ENCODE measurements at regions not wholly inside any gene's neighbourhood (a gene's known extent, or its start where the extent isn't known, plus 50 kb on each side); places are given as distances from the start of the nearest gene placed in this dataset.

- no peaks in the 10 kb centered on the region for H3K9me3 ChIP-seq
- DNase-seq (no peak), ATAC-seq (peak in 1 of 2 donors; percentile 20)
- TF ChIP-seq CTCF (IDR thresholded peaks at IDR 0.05): no peak
- peak overlapping the region; percentile 80 for H3K4me3 ChIP-seq
- H3K36me3 ChIP-seq: no peaks in the 10 kb centered on the region
- peak overlapping the region; percentile 85 for H3K27ac ChIP-seq
- intact Hi-C loops (cut with DNase I): no loop called here
- peaks cover 6% of the 10 kb centered on the region for H3K27me3 ChIP-seq (ENCODE audit: low read depth)
- H3K4me1 ChIP-seq: peaks cover 18% of the 10 kb centered on the region
Measured at GRCh38 chr12:24560831-24561271, 388.1 kb downstream of the BCAT1 start.

GRCh38 chr12:24560192-24560775, 388.6 kb downstream of the BCAT1 start:
- peak overlapping the region; percentile 80 for H3K4me3 ChIP-seq

GRCh38 chr12:24557738-24558137, 391.2 kb downstream of the BCAT1 start:
- no peak overlapping the region for H3K27ac ChIP-seq
- no peak for TF ChIP-seq CTCF (IDR thresholded peaks at IDR 0.05)
- intact Hi-C loops (cut with DNase I): no loop called here
- no peaks in the 10 kb centered on the region for H3K36me3 ChIP-seq
- DNase-seq (no peak), ATAC-seq (no peak)
- peaks cover 6% of the 10 kb centered on the region for H3K27me3 ChIP-seq (ENCODE audit: low read depth)
- no peak overlapping the region for H3K4me3 ChIP-seq
- peaks cover 12% of the 10 kb centered on the region for H3K4me1 ChIP-seq
- H3K9me3 ChIP-seq: no peaks in the 10 kb centered on the region

More at GRCh38 chr12:24560192-24560775, 388.6 kb downstream of the BCAT1 start:
- Histone ChIP-seq H3K27ac (peak overlapping the region; percentile 85), H3K36me3 (no peaks in the 10 kb centered on the region), H3K9me3 (no peaks in the 10 kb centered on the region), H3K27me3 (ENCODE audit: low read depth) (peaks cover 6% of the 10 kb centered on the region), H3K4me1 (peaks cover 18% of the 10 kb centered on the region)
- TF ChIP-seq CTCF (IDR thresholded peaks at IDR 0.05): no peak
- ATAC-seq: no peak
- intact Hi-C loops (cut with DNase I): no loop called here
- DNase-seq: no peak

- Histone ChIP-seq H3K9me3 (no peaks in the 10 kb centered on the region), H3K36me3 (no peaks in the 10 kb centered on the region), H3K27me3 (ENCODE audit: low read depth) (peaks cover 2% of the 10 kb centered on the region), H3K4me3 (no peak overlapping the region), H3K4me1 (peaks cover 5% of the 10 kb centered on the region), H3K27ac (no peak overlapping the region)
- no peak for ATAC-seq
- TF ChIP-seq CTCF (IDR thresholded peaks at IDR 0.05): no peak
- DNase-seq: no peak
- intact Hi-C loops (cut with DNase I): no loop called here
Measured at GRCh38 chr12:24555730-24556129, 393.2 kb downstream of the BCAT1 start.

- DNase-seq: no peak
- no peak overlapping the region for H3K4me3 ChIP-seq
- H3K9me3 ChIP-seq: no peaks in the 10 kb centered on the region
- H3K27ac ChIP-seq: no peak overlapping the region
- no peaks in the 10 kb centered on the region for H3K36me3 ChIP-seq
- no peaks in the 10 kb centered on the region for H3K4me1 ChIP-seq
- ATAC-seq: peak in 1 of 2 donors; percentile 23
- intact Hi-C loops (cut with DNase I): no loop called here
- H3K27me3 ChIP-seq (ENCODE audit: low read depth): no peaks in the 10 kb centered on the region
- TF ChIP-seq CTCF (IDR thresholded peaks at IDR 0.05): no peak
Measured at GRCh38 chr12:24554612-24555295, 394.1 kb downstream of the BCAT1 start.

Data from lower lobe of right lung (tissue), 2 donors.